ENCODE measurements at regions not wholly inside any gene's neighbourhood (a gene's known extent, or its start where the extent isn't known, plus 50 kb on each side); places are given as distances from the start of the nearest gene placed in this dataset.

- no peak overlapping the region for H3K4me2 ChIP-seq (ENCODE audit: low read depth, low read length, poor library complexity, severe bottlenecking)
- H3K79me2 ChIP-seq (ENCODE audit: insufficient read depth, low read length): no peaks in the 10 kb centered on the region
- no peak overlapping the region for H2AFZ ChIP-seq (ENCODE audit: low read depth, low read length, severe bottlenecking)
- H4K20me1 ChIP-seq (ENCODE audit: low read depth, low read length): no peaks in the 10 kb centered on the region
- H3K4me3 ChIP-seq (ENCODE audit: insufficient read depth, low read length, poor library complexity, severe bottlenecking): no peak overlapping the region
- TF ChIP-seq CTCF (IDR thresholded peaks at IDR 0.05; ENCODE audit: insufficient read depth, low read length, poor library complexity, severe bottlenecking) (no peak), EZH2phosphoT487 (conservative IDR thresholded peaks at IDR 0.05; ENCODE audit: low read length) (no peak)
- no peaks in the 10 kb centered on the region for H3K27me3 ChIP-seq (ENCODE audit: low read length)
- H3K27ac ChIP-seq (ENCODE audit: low read depth, low read length): no peak overlapping the region
- H3K36me3 ChIP-seq (ENCODE audit: low read length): no peaks in the 10 kb centered on the region
- H3K9ac ChIP-seq (ENCODE audit: low read length): no peak overlapping the region
- H3F3A ChIP-seq (ENCODE audit: insufficient read depth): no peaks in the 10 kb centered on the region
- H3K9me2 ChIP-seq (replicated peaks; ENCODE audit: insufficient read depth, low read length): no peaks in the 10 kb centered on the region
- no peaks in the 10 kb centered on the region for H3K9me3 ChIP-seq (ENCODE audit: insufficient read depth, low read length)
These were observed 225.5 kb upstream of the POU2AF2 start for GRCh38 chr11:111019871-111020670.

- Histone ChIP-seq H3K36me3 (ENCODE audit: low read length) (no peaks in the 10 kb centered on the region), H3K4me3 (ENCODE audit: insufficient read depth, low read length, poor library complexity, severe bottlenecking) (no peak overlapping the region), H3K79me2 (ENCODE audit: insufficient read depth, low read length) (no peaks in the 10 kb centered on the region), H2AFZ (ENCODE audit: low read depth, low read length, severe bottlenecking) (no peak overlapping the region), H3K27me3 (ENCODE audit: low read length) (no peaks in the 10 kb centered on the region), H3F3A (ENCODE audit: insufficient read depth) (no peaks in the 10 kb centered on the region), H3K9me3 (ENCODE audit: insufficient read depth, low read length) (no peaks in the 10 kb centered on the region), H4K20me1 (ENCODE audit: low read depth, low read length) (no peaks in the 10 kb centered on the region), H3K9ac (ENCODE audit: low read length) (no peak overlapping the region), H3K9me2 (replicated peaks; ENCODE audit: insufficient read depth, low read length) (no peaks in the 10 kb centered on the region), H3K4me2 (ENCODE audit: low read depth, low read length, poor library complexity, severe bottlenecking) (no peak overlapping the region), H3K27ac (ENCODE audit: low read depth, low read length) (no peak overlapping the region)
- no peak for TF ChIP-seq EZH2phosphoT487 (conservative IDR thresholded peaks at IDR 0.05; ENCODE audit: low read length)
- no peak for TF ChIP-seq CTCF (IDR thresholded peaks at IDR 0.05; ENCODE audit: insufficient read depth, low read length, poor library complexity, severe bottlenecking)
These were observed 226.1 kb upstream of the POU2AF2 start for GRCh38 chr11:111019451-111019850.

- H4K20me1 ChIP-seq (ENCODE audit: low read depth, low read length): no peaks in the 10 kb centered on the region
- no peaks in the 10 kb centered on the region for H3K9me2 ChIP-seq (replicated peaks; ENCODE audit: insufficient read depth, low read length)
- H3F3A ChIP-seq (ENCODE audit: insufficient read depth): no peaks in the 10 kb centered on the region
- H3K4me3 ChIP-seq (ENCODE audit: insufficient read depth, low read length, poor library complexity, severe bottlenecking): no peak overlapping the region
- no peaks in the 10 kb centered on the region for H3K36me3 ChIP-seq (ENCODE audit: low read length)
- no peaks in the 10 kb centered on the region for H3K27me3 ChIP-seq (ENCODE audit: low read length)
- no peaks in the 10 kb centered on the region for H3K79me2 ChIP-seq (ENCODE audit: insufficient read depth, low read length)
- H3K27ac ChIP-seq (ENCODE audit: low read depth, low read length): no peak overlapping the region
- H3K9ac ChIP-seq (ENCODE audit: low read length): no peak overlapping the region
- no peak overlapping the region for H2AFZ ChIP-seq (ENCODE audit: low read depth, low read length, severe bottlenecking)
- no peaks in the 10 kb centered on the region for H3K9me3 ChIP-seq (ENCODE audit: insufficient read depth, low read length)
- H3K4me2 ChIP-seq (ENCODE audit: low read depth, low read length, poor library complexity, severe bottlenecking): no peak overlapping the region
- TF ChIP-seq CTCF (IDR thresholded peaks at IDR 0.05; ENCODE audit: insufficient read depth, low read length, poor library complexity, severe bottlenecking) (no peak), EZH2phosphoT487 (conservative IDR thresholded peaks at IDR 0.05; ENCODE audit: low read length) (no peak)
These were observed 227.0 kb upstream of the POU2AF2 start for GRCh38 chr11:111018566-111018965.
